Stimulated activated CD8-positive, alpha-beta memory T cell treated with anti-CD3 and anti-CD28 coated beads, Interleukin-7, amount 100 ng/mL, for 48 hours (primary cell): ENCODE measurements at regions not wholly inside any gene's neighbourhood (a gene's known extent, or its start where the extent isn't known, plus 50 kb on each side); places are given as distances from the start of the nearest gene placed in this dataset.

ENCODE experiments used
- DNase-seq, 2 donors: peaks; one replicate each; pipeline ENCODE4 v3.0.0-alpha.2; 2020; ENCODE audit warnings: low read depth in 1 of 2; ENCODE audit errors: extremely low read depth in 1 of 2

- no peak for DNase-seq
These were observed 263.4 kb downstream of the TTLL7 start for GRCh38 chr1:83735526-83735925.

DNA sequence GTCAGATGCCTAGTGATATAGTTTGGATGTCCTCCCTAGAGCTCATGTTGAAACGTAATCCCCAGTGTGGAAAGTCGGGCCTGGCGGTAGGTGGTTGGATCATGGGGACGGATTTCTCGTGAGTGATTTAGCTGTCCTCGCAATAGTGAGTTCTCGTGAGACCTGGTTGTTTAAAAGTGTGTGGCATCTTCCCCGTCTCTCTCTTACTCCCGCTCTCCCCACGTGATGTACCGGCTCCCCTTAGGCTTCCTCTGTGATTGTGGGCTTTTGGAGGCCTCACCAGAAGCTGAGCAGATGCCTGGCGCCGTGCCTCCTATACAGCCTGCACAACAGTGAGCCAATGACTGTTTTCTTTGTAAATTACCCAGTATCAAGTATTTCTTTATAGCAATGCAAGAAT is 264.5 kb downstream of the TTLL7 start:
- DNase-seq, result no peak

- no peak for DNase-seq
These were observed 273.1 kb downstream of the TTLL7 start for GRCh38 chr1:83725735-83726360.

DNA sequence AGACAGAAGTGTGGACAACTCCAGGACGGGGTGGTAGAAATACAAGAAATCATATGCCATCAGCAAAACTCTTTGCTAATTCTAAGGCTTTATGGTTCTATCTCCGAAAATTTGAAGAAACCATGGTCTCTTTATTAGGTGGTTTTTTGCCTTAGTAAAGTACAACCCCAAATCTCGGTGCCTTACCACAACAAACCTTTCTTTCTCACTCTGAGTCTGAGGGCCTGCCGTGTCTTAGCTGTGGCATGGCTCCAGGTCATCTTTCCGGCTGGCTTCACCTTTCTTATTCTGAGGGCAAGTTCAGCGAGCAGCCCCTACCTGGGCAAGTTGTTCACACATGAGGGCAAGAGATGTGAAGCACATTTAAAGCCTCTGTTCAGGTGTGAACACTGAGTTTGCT is 280.6 kb downstream of the TTLL7 start:
- DNase-seq, result no peak

- no peak for DNase-seq
These were observed 281.1 kb downstream of the TTLL7 start for GRCh38 chr1:83717785-83718184.

DNA sequence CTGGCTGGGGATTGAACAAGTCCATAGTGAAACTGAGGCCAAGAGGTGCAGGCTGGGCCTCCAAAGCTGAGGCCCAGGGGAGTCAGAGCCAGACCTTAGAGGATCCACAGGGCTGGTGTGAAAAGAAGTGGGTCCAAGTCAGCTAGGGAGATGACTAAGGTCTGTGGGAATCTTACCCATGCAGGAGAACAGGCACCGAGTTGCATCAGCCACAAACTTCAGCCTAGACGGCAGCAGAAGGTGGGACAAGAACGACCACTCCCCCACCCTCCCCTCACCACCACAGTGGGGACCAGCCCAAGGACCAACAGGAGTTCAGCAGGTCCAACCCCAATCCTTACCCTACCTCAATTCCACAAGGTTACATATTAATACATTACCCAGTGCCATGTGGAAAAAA is 282.3 kb downstream of the TTLL7 start:
- DNase-seq, result no peak

DNA sequence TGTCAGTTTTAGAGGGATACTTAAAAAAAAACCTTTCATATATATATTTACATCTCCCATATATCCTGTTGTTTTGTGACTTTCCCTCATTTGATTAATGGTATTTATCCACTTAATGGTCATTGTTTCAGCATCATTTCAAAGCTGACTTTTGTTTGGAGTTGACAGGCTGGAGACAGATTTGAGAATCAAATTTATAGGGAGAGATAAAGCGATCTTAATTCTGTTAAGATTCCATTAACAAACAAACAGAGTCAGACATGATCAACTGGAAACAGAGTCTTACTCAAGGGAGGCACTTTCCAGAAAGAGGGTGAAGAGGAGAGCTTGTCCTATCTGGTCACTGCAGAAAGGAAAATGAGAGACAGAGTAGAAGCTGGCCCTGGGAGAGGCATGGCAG is 283.4 kb downstream of the TTLL7 start:
- DNase-seq, result no peak

DNA sequence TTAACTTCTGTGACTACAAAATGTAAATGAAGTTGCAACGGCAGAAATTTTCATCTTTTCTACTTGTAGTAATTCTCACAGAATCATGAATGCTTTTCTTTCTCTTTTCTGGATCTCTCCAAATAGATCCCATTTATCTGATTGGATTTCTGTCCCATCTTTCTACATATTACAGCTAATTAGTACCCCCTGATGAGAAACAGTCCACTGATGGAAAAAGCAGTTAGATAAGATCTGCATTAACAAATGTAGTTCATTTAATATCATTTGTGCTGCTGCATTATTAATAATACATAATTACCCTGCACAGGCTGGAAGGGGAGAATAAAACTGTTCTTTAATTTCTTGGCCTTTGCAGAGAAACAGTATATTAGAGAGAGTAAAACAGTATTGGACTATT is 289.3 kb downstream of the TTLL7 start:
- no peak for DNase-seq

GRCh38 chr1:83706354-83706938 is 292.5 kb downstream of the TTLL7 start:
- no peak for DNase-seq

GRCh38 chr1:83705091-83705490 is 293.8 kb downstream of the TTLL7 start:
- DNase-seq, result no peak

GRCh38 chr1:83704350-83704749 is 294.6 kb downstream of the TTLL7 start:
- DNase-seq, result no peak

DNA sequence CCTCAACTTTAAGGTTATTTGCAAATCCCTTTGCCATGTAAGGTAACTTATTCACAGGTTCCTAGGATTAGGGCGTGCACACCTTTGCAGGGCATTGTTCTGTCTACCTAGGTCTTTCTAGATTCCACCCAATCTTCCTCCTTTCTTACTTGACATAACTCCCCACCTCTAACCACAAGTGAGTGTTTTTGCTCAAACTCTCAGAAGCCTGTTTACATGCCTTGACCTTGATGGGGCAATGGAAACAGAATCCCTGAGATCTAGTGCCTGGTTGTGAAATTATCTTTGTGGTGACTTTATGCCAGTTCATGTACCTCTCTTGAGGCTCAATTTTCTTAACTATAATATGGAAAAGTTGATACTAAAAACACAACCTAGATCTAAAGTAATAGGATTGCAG is 296.6 kb downstream of the TTLL7 start:
- DNase-seq, result no peak

DNA sequence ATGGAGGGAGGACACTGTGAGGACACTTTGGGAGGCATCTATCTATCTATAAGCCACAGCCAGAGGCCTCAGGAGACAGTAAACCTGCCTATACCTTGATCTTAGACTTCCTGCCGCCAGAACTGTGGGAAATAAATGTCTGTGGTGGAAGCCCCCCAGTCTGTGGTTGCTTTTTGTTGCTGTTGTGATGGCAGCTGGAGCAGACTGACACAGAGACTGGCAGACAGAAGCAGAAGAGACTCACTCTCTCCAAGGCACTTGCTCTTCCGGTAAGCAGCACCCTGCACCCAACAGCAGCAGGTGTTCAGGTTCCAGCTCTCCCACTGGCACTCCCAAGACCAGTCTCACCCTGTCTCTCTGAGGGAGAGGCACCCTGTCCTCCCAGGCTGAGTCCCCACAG is 297.6 kb downstream of the TTLL7 start:
- DNase-seq, result no peak

DNA sequence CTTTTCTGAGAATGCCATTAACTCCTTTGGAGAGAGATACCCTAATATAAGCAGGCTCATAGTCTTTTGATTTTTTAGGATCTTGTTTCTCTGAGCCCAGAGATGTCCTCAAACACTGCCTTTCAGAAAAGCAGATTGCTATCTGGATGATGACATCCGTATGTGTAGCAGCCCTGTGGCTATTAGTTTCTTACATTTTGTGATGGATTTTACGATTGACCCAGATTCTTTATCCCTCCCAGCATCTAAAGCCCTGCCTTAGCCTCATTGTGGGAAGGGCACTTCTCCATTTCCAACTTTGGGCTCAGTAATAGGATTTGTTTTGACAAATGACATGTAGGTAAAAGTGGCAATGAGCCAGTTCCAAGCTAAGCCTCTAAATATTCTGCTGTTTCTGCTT is 300.3 kb downstream of the TTLL7 start:
- DNase-seq, result no peak

DNA sequence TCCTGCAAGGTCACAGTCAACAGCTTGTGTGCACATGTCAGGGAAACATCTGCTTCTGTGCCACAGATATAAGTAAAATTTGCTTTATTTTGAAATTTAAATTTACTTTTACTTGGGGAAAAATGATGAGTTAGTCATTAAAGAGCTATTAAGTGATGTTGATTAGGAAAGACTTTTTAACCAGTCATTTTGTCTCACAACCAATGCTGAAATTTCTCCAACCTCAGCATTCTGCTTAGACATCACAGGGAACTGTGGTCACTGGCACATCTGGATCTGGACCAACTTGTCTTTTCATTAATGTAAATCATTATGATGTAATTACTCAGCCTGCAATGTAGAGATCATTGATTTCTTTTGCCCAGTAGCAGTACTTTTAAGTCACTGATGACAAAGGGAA is 301.0 kb downstream of the TTLL7 start:
- DNase-seq, result no peak

- DNase-seq, result no peak
These were observed 301.7 kb downstream of the TTLL7 start for GRCh38 chr1:83697220-83697619.

- no peak for DNase-seq
These were observed 304.5 kb downstream of the TTLL7 start for GRCh38 chr1:83694449-83694848.

- no peak for DNase-seq
These were observed 305.4 kb downstream of the TTLL7 start for GRCh38 chr1:83693427-83694126.

GRCh38 chr1:83692524-83693381 is 306.2 kb downstream of the TTLL7 start:
- DNase-seq, result no peak

DNA sequence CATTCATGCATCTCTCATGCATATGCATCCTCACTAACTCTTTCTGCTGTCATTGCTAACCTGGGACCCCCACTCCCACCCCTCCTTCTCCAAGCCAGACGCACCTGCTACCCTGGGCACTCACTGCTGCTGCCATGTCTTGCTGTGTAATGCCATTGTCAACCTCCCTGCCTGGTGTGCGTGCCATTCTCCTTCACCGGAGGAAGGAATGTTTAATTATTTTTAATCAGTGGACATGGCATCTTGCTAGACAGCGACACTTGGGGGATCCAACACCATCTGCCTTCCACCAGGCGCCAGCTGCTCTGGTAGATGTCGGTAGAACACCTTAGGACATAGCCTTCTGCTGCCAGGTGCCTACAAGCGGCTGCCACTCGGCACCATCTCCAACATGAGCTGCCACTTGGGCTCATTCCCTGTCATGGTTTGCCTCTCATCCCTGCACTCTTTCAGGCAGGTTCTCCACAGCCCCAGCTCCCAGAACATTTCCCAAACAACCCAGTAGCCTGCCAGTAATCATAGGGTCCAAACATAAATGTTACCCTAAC is 306.9 kb downstream of the TTLL7 start:
- no peak for DNase-seq
